ENCODE measurements at regions not wholly inside any gene's neighbourhood (a gene's known extent, or its start where the extent isn't known, plus 50 kb on each side); places are given as distances from the start of the nearest gene placed in this dataset.
A peak's percentile ranks its signal among the peaks of the same experiment; 100 is the strongest.

DNA sequence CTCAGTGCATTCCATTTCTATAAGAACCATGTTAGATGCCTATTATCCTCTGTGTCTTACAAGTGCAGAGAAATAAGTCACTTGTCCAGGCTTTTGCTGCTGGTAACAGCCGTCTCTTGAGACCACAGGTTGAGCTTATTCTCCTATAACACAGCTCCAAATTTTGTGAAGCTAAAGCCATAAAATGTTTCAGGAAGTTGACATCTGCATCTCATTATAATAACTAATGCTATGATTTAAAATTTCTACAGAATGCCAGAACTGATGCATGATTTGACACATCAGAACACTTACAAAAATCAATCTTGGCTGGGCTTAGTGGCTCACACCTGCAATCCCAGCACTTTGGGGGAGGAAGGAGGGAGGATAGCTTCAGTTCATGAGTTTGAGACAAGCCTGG, 986.9 kb downstream of the TYW1 start:
- BruUV-seq (replicated peaks): no TSS peak
- Histone ChIP-seq H3K27me3 (replicated peaks; ENCODE audit: insufficient read depth, low read depth, low read length, poor library complexity) (no peaks in the 10 kb centered on the region), H3K4me3 (ENCODE audit: low read depth, low read length, poor library complexity, severe bottlenecking) (no peak overlapping the region), H3K27ac (ENCODE audit: low read depth, low read length, poor library complexity, severe bottlenecking) (no peak overlapping the region), H3K36me3 (ENCODE audit: insufficient read depth, low read length, poor library complexity, severe bottlenecking) (no peaks in the 10 kb centered on the region), H3K4me1 (ENCODE audit: insufficient read depth, low read length, poor library complexity, severe bottlenecking) (no peaks in the 10 kb centered on the region), H3K9me3 (ENCODE audit: low read depth, low read length, poor library complexity, severe bottlenecking) (no peaks in the 10 kb centered on the region)
- DNase-seq (ENCODE audit: low spot score): peak; percentile 8
- TF ChIP-seq, protein P1, sequence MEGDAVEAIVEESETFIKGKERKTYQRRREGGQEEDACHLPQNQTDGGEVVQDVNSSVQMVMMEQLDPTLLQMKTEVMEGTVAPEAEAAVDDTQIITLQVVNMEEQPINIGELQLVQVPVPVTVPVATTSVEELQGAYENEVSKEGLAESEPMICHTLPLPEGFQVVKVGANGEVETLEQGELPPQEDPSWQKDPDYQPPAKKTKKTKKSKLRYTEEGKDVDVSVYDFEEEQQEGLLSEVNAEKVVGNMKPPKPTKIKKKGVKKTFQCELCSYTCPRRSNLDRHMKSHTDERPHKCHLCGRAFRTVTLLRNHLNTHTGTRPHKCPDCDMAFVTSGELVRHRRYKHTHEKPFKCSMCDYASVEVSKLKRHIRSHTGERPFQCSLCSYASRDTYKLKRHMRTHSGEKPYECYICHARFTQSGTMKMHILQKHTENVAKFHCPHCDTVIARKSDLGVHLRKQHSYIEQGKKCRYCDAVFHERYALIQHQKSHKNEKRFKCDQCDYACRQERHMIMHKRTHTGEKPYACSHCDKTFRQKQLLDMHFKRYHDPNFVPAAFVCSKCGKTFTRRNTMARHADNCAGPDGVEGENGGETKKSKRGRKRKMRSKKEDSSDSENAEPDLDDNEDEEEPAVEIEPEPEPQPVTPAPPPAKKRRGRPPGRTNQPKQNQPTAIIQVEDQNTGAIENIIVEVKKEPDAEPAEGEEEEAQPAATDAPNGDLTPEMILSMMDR (conservative IDR thresholded peaks at IDR 0.05; ENCODE audit: low read depth, low read length): no peak
- TF ChIP-seq EZH2 (IDR thresholded peaks at IDR 0.05; ENCODE audit: borderline replicate concordance, low read depth, low read length, poor library complexity, severe bottlenecking): no peak
- POLR2A ChIA-PET (ENCODE audit: low non-redundant PET): no interaction called here
- intact Hi-C loops (cut with micrococcal nuclease; ENCODE audit: unreplicated experiment): no loop called here
- CTCF ChIA-PET: no interaction called here

DNA sequence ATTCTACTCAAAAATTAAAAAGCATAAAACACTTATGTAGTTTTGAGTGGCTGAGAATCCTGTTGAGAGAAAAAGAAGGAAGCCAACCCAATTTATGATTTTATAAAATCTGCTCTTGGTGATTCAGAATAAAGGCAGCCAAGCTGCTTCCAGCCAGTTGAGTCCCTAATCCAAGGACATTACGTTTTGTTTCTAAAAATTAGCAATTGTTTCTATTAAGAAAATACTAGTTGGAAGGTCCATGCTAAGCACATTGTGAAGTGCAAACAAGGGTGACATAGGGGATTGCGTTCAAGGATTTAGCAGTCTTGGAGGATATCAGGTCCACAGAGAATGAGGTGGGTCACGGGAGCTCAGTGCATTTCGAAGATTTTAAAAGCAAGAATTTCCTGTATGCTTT, 987.7 kb downstream of the TYW1 start:
- TF ChIP-seq, protein P1 (conservative IDR thresholded peaks at IDR 0.05; ENCODE audit: low read depth, low read length): no peak
- TF ChIP-seq EZH2 (IDR thresholded peaks at IDR 0.05; ENCODE audit: borderline replicate concordance, low read depth, low read length, poor library complexity, severe bottlenecking): no peak
- no TSS peak for BruUV-seq (replicated peaks)
- CTCF ChIA-PET: no interaction called here

DNA sequence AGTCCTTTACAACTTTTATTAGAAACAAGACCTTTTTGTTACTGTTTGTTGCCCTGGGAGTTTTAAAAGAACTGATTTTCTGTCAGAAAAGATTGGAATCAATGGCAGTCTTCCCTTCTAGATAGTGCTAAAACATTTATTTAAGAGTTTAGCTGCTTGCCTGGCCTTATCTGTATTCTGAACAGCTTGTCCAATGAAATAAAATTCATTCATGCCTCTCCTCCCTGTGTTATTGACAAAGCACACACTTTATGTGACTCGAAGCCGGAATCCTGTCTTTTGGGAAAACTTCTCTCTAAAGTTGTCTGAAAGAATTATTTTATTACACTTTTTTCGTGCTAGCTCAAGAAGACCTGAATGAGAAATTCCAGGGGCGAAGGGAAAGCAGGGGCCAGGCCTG, 992.5 kb downstream of the TYW1 start:
- CTCF ChIA-PET: no interaction called here
- H3K27ac ChIP-seq (ENCODE audit: low read depth, low read length, poor library complexity, severe bottlenecking): no peak overlapping the region
- no peak overlapping the region for H3K4me3 ChIP-seq (ENCODE audit: low read depth, low read length, poor library complexity, severe bottlenecking)
- no peaks in the 10 kb centered on the region for H3K9me3 ChIP-seq (ENCODE audit: low read depth, low read length, poor library complexity, severe bottlenecking)
- intact Hi-C loops (cut with micrococcal nuclease; ENCODE audit: unreplicated experiment): no loop called here
- DNase-seq (ENCODE audit: low spot score): no peak
- no peaks in the 10 kb centered on the region for H3K36me3 ChIP-seq (ENCODE audit: insufficient read depth, low read length, poor library complexity, severe bottlenecking)
- no peaks in the 10 kb centered on the region for H3K4me1 ChIP-seq (ENCODE audit: insufficient read depth, low read length, poor library complexity, severe bottlenecking)
- no TSS peak for BruUV-seq (replicated peaks)
- TF ChIP-seq, protein P1 (conservative IDR thresholded peaks at IDR 0.05; ENCODE audit: low read depth, low read length): no peak
- TF ChIP-seq EZH2 (IDR thresholded peaks at IDR 0.05; ENCODE audit: borderline replicate concordance, low read depth, low read length, poor library complexity, severe bottlenecking): no peak
- H3K27me3 ChIP-seq (replicated peaks; ENCODE audit: insufficient read depth, low read depth, low read length, poor library complexity): no peaks in the 10 kb centered on the region
- POLR2A ChIA-PET (ENCODE audit: low non-redundant PET): no interaction called here

More for the DNA sequence above, 987.7 kb downstream of the TYW1 start:
- Histone ChIP-seq H3K4me3 (ENCODE audit: low read depth, low read length, poor library complexity, severe bottlenecking) (no peak overlapping the region), H3K36me3 (ENCODE audit: insufficient read depth, low read length, poor library complexity, severe bottlenecking) (no peaks in the 10 kb centered on the region), H3K9me3 (ENCODE audit: low read depth, low read length, poor library complexity, severe bottlenecking) (no peaks in the 10 kb centered on the region), H3K27ac (ENCODE audit: low read depth, low read length, poor library complexity, severe bottlenecking) (no peak overlapping the region), H3K4me1 (ENCODE audit: insufficient read depth, low read length, poor library complexity, severe bottlenecking) (no peaks in the 10 kb centered on the region), H3K27me3 (replicated peaks; ENCODE audit: insufficient read depth, low read depth, low read length, poor library complexity) (no peaks in the 10 kb centered on the region)
- DNase-seq (ENCODE audit: low spot score): no peak
- intact Hi-C loops (cut with micrococcal nuclease; ENCODE audit: unreplicated experiment): no loop called here
- POLR2A ChIA-PET (ENCODE audit: low non-redundant PET): no interaction called here

All from A673 (cell line).